ENCODE measurements at regions not wholly inside any gene's neighbourhood (a gene's known extent, or its start where the extent isn't known, plus 50 kb on each side); places are given as distances from the start of the nearest gene placed in this dataset.

DNA sequence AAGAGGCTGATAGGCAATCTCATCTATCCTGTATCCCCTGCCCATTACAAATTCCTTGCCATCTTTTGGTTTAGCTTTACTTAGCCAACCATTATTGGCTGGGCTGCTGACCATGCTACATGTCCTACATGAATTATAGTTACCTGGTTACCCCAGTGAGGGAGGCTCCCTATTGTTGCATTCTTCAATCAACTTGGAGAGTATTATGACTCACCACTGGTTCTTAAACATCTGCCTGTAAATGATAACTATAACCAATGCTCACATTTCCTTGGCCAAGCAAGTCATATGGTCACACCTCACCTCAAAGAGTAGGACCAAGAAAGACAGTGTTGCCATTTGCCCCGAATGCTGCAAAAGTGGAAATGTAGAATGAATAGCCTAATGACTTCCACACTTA lies 297.6 kb downstream of the IL15 start:
- TF ChIP-seq, protein P1, sequence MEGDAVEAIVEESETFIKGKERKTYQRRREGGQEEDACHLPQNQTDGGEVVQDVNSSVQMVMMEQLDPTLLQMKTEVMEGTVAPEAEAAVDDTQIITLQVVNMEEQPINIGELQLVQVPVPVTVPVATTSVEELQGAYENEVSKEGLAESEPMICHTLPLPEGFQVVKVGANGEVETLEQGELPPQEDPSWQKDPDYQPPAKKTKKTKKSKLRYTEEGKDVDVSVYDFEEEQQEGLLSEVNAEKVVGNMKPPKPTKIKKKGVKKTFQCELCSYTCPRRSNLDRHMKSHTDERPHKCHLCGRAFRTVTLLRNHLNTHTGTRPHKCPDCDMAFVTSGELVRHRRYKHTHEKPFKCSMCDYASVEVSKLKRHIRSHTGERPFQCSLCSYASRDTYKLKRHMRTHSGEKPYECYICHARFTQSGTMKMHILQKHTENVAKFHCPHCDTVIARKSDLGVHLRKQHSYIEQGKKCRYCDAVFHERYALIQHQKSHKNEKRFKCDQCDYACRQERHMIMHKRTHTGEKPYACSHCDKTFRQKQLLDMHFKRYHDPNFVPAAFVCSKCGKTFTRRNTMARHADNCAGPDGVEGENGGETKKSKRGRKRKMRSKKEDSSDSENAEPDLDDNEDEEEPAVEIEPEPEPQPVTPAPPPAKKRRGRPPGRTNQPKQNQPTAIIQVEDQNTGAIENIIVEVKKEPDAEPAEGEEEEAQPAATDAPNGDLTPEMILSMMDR (IDR thresholded peaks at IDR 0.05; ENCODE audit: poor library complexity, severe bottlenecking) = no peak
- TF ChIP-seq EP300 (conservative IDR thresholded peaks at IDR 0.05; ENCODE audit: poor library complexity, severe bottlenecking) (no peak), POLR2AphosphoS5 (IDR thresholded peaks at IDR 0.05) (no peak), EZH2 (IDR thresholded peaks at IDR 0.05; ENCODE audit: borderline replicate concordance, insufficient read depth, low read length, poor library complexity, severe bottlenecking) (no peak)

Data from neural cell (in vitro differentiated cells).